K562 (cell line): ENCODE measurements at regions not wholly inside any gene's neighbourhood (a gene's known extent, or its start where the extent isn't known, plus 50 kb on each side); places are given as distances from the start of the nearest gene placed in this dataset.

Experiments used
- CHD2 ChIP-seq: IDR thresholded peaks from 2 replicates; pipeline ENCODE4 v1.6.1; 2011; ENCODE audit warnings: low read depth, low read length
- CTCF ChIP-seq, 3 experiments: IDR thresholded peaks in 2 of 3; conservative IDR thresholded peaks in 1 of 3; 2 replicates each; pipeline ENCODE4 v1.5.1; 2011 to 2012; ENCODE audit warnings: low read length in 3 of 3, mild to moderate bottlenecking in 3 of 3, control low read depth in 2 of 3, improper control_type of control experiment in 1 of 3, inconsistent platforms in 1 of 3, low read depth in 1 of 3, mixed read lengths in 1 of 3, moderate library complexity in 1 of 3; ENCODE audit not compliant: insufficient read depth in 2 of 3
- EZH2 ChIP-seq: IDR thresholded peaks from 2 replicates; pipeline ENCODE4 v1.6.1; 2012; ENCODE audit warnings: low read depth, mild to moderate bottlenecking, inconsistent platforms, low read length, borderline replicate concordance
- FOXP4 ChIP-seq: sonication (generic); formaldehyde crosslinking; IDR thresholded peaks from 2 replicates; pipeline ENCODE4 v1.8.0; 2022; ENCODE audit warnings: mild to moderate bottlenecking, missing genetic modification reagents, borderline replicate concordance
- KLF1 ChIP-seq: fragments of 450-650 bp; IDR thresholded peaks from 2 replicates; pipeline ENCODE4 v1.6.1; 2016; ENCODE audit warnings: missing genetic modification characterization, missing compliant biosample characterization
- MAFK ChIP-seq: IDR thresholded peaks from 2 replicates; pipeline ENCODE4 v1.6.1; 2011; ENCODE audit warnings: low read length, improper control_type of control experiment
- MXD1 ChIP-seq: fragments of 250-450 bp; sonication (Bioruptor Pico); IDR thresholded peaks from 2 replicates; pipeline ENCODE4 v1.8.0; 2021; ENCODE audit warnings: borderline replicate concordance, mild to moderate bottlenecking, moderate library complexity; ENCODE audit not compliant: poor library complexity, severe bottlenecking
- POLR2AphosphoS2 ChIP-seq: IDR thresholded peaks from 2 replicates; pipeline ENCODE4 v1.6.1; 2012; ENCODE audit warnings: low read length, improper control_type of control experiment
- REST ChIP-seq, 2 experiments: fragments of 450-650 bp; formaldehyde crosslinking in 1 of 2; IDR thresholded peaks; 2 replicates each; pipeline versions ENCODE4 v1.4.0 to v1.6.1; 2014 to 2020; ENCODE audit warnings: mild to moderate bottlenecking in 2 of 2, borderline replicate concordance in 1 of 2, low read depth in 1 of 2
- YY1 ChIP-seq, 3 experiments: IDR thresholded peaks; 2 replicates each; pipeline ENCODE4 v1.6.1; 2011; ENCODE audit warnings: low read length in 2 of 3, mild to moderate bottlenecking in 2 of 3, moderate library complexity in 2 of 3, borderline replicate concordance in 1 of 3, control low read depth in 1 of 3, low read depth in 1 of 3; ENCODE audit not compliant: insufficient read depth in 3 of 3, insufficient replicate concordance in 2 of 3, control insufficient read depth in 1 of 3, insufficient read length in 1 of 3; ENCODE audit errors: extremely low read depth in 1 of 3
- ZFX ChIP-seq: sonication (generic); formaldehyde crosslinking; IDR thresholded peaks from 2 replicates; pipeline ENCODE4 v1.8.0; 2022; ENCODE audit warnings: mild to moderate bottlenecking, missing genetic modification reagents, moderate library complexity
- ZNF12 ChIP-seq: sonication (generic); formaldehyde crosslinking; IDR thresholded peaks from 2 replicates; pipeline ENCODE4 v1.4.0; 2020; ENCODE audit warnings: mild to moderate bottlenecking, missing genetic modification reagents
- ZNF436 ChIP-seq: fragments of 250-450, 450-650 bp; sonication (Bioruptor Pico); formaldehyde crosslinking; IDR thresholded peaks from 2 replicates; pipeline ENCODE4 v1.7.0; 2020; ENCODE audit warnings: mild to moderate bottlenecking
- ZNF655 ChIP-seq: fragments of 250-450 bp; sonication (Bioruptor Pico); IDR thresholded peaks from 2 replicates; pipeline ENCODE4 v1.5.0; 2021

GRCh38 chr12:33795536-33795935, 226.8 kb upstream of the ALG10 start:
- no peak for TF ChIP-seq CTCF (IDR thresholded peaks at IDR 0.05 in 2 of 3, conservative IDR thresholded peaks at IDR 0.05 in 1 of 3; ENCODE audit: insufficient read depth in 2 of 3, low read depth in 1 of 3, low read length in 3 of 3)
- no peak for TF ChIP-seq MAFK
- no peak for TF ChIP-seq POLR2AphosphoS2
- no peak for TF ChIP-seq REST (IDR thresholded peaks at IDR 0.05; ENCODE audit: borderline replicate concordance)
- no peak for TF ChIP-seq REST (CRISPR knock-in tag; IDR thresholded peaks at IDR 0.05; ENCODE audit: low read depth)
- TF ChIP-seq ZNF655 (CRISPR knock-in tag), result no peak
- no peak for TF ChIP-seq ZFX (CRISPR knock-in tag)
- TF ChIP-seq ZNF436 (CRISPR knock-in tag), result no peak
- no peak for TF ChIP-seq EZH2
- no peak for TF ChIP-seq CHD2
- TF ChIP-seq MXD1 (CRISPR knock-in tag), result no peak
- no peak for TF ChIP-seq ZNF12 (CRISPR knock-in tag)
- TF ChIP-seq KLF1, result no peak
- TF ChIP-seq YY1 (IDR thresholded peaks at IDR 0.05; ENCODE audit: borderline replicate concordance in 1 of 3, control insufficient read depth in 1 of 3, extremely low read depth in 1 of 3, insufficient read depth in 3 of 3, insufficient read length in 1 of 3, insufficient replicate concordance in 2 of 3, low read depth in 1 of 3, low read length in 2 of 3), result no peak
- TF ChIP-seq FOXP4 (CRISPR knock-in tag), result no peak
